A549 (cell line): ENCODE measurements at regions not wholly inside any gene's neighbourhood (a gene's known extent, or its start where the extent isn't known, plus 50 kb on each side); places are given as distances from the start of the nearest gene placed in this dataset.

Experiments used
- CTCF ChIP-seq: fragments of >200 bp; sonication (Bioruptor Twin); formaldehyde crosslinking; IDR thresholded peaks from 3 replicates; pipeline ENCODE4 v1.5.1; 2016
- ESRRA ChIP-seq: fragments of 150-350 bp; IDR thresholded peaks from 2 replicates; pipeline ENCODE4 v1.6.1; 2014; ENCODE audit warnings: mild to moderate bottlenecking, low read length, borderline replicate concordance
- MAZ ChIP-seq: fragments of 150-350 bp; IDR thresholded peaks from 2 replicates; pipeline ENCODE4 v1.6.1; 2014; ENCODE audit warnings: antibody characterized with exemption, low read depth, low read length, borderline replicate concordance
- MYC ChIP-seq: IDR thresholded peaks from 2 replicates; pipeline ENCODE4 v1.6.1; 2012; ENCODE audit warnings: mild to moderate bottlenecking, inconsistent platforms, low read length, improper control_type of control experiment, borderline replicate concordance
- NPAS2 ChIP-seq: fragments of 250-450 bp; sonication (Bioruptor Pico); IDR thresholded peaks from 2 replicates; pipeline ENCODE4 v1.8.0; 2022; ENCODE audit warnings: mild to moderate bottlenecking, moderate library complexity, borderline replicate concordance
- POLR2A ChIP-seq: IDR thresholded peaks from 2 replicates; pipeline ENCODE4 v1.6.1; 2012; ENCODE audit warnings: mild to moderate bottlenecking, low read length
- RAD21 ChIP-seq, 2 experiments: fragments of >200 bp in 1 of 2; sonication (Bioruptor Twin) in 1 of 2; formaldehyde crosslinking in 1 of 2; IDR thresholded peaks in 1 of 2; conservative IDR thresholded peaks in 1 of 2; 2 replicates in 1 of 2; 3 replicates in 1 of 2; pipeline ENCODE4 v1.6.1; 2012 to 2018; ENCODE audit warnings: inconsistent platforms in 1 of 2
- RCOR1 ChIP-seq: fragments of 150-350 bp; IDR thresholded peaks from 2 replicates; pipeline ENCODE4 v1.6.1; 2014; ENCODE audit warnings: antibody characterized with exemption, low read length, low read depth
- REST ChIP-seq: fragments of 200-600 bp; sonication (generic); IDR thresholded peaks from 2 replicates; pipeline ENCODE4 v1.6.1; 2016; ENCODE audit warnings: antibody characterized with exemption, mild to moderate bottlenecking, moderate library complexity
- RFX5 ChIP-seq: fragments of 450-650 bp; IDR thresholded peaks from 2 replicates; pipeline ENCODE4 v1.7.1; 2014; ENCODE audit warnings: antibody characterized with exemption, mild to moderate bottlenecking, moderate library complexity
- RNF2 ChIP-seq: fragments of 200-600 bp; sonication (generic); IDR thresholded peaks from 2 replicates; pipeline ENCODE4 v1.6.1; 2016; ENCODE audit warnings: low read depth, mild to moderate bottlenecking, antibody characterized with exemption, moderate library complexity, borderline replicate concordance
- TP53 ChIP-seq: fragments of 250-450 bp; sonication (Bioruptor Pico); IDR thresholded peaks from 2 replicates; pipeline ENCODE4 v1.5.0; 2021; ENCODE audit warnings: mild to moderate bottlenecking, moderate library complexity

- TF ChIP-seq MAZ (no peak), POLR2A (no peak), CTCF (no peak), RFX5 (no peak), NPAS2 (no peak), RCOR1 (no peak), TP53 (CRISPR knock-in tag) (no peak), ESRRA (no peak), MYC (no peak), REST (no peak), RNF2 (no peak), RAD21 (conservative IDR thresholded peaks at IDR 0.05 in 1 of 2, IDR thresholded peaks at IDR 0.05 in 1 of 2) (no peak)
These were observed 147.3 kb upstream of the FST start for GRCh38 chr5:53333160-53333559.
